ENCODE measurements at regions not wholly inside any gene's neighbourhood (a gene's known extent, or its start where the extent isn't known, plus 50 kb on each side); places are given as distances from the start of the nearest gene placed in this dataset.

DNA sequence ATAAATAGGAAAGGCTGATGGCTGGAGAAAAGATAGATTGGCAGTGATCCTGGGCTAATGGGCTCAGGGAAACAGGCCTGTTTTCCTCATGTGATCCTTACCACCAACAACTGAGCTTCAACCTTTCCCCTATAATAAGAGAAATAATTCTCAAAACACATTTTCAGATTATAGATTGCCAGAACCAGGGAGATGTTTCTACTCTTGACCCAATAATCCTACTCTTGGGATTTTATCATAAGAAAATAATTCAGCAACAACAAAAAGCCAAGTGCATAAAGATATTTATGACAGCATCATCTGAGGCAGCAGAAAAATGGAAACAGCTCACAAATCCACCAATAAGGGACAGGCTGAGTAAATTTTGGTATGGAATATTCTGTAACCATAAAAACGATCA lies 54.3 kb downstream of the ADM start:
- DNase-seq (ENCODE audit: low read depth, low spot score) (no peak), FAIRE-seq (no peak)
- ChIA-PET POLR2A (no interaction called here), CTCF (interaction anchor here (1.1 to 1.3 kb wide), 2 partner anchors 30 to 34 kb away, joined by 3 to 5 read pairs; no protein-coding TSS in a partner anchor)
- intact Hi-C loops (cut with micrococcal nuclease), result no loop called here
- Histone ChIP-seq H3K27ac (ENCODE audit: insufficient read depth, low read depth, low read length) (no peak overlapping the region), H3K4me1 (ENCODE audit: control insufficient read depth, extremely low read depth, insufficient read depth, low read length) (no peaks in the 10 kb centered on the region), H4K20me1 (replicated peaks; ENCODE audit: control insufficient read depth, extremely low read depth, insufficient read depth, low read length) (no peaks in the 10 kb centered on the region), H3K9me3 (replicated peaks; ENCODE audit: control insufficient read depth, insufficient read depth, low read length) (no peaks in the 10 kb centered on the region), H2AFZ (ENCODE audit: low read depth, low read length) (no peak overlapping the region), H3K27me3 (ENCODE audit: control insufficient read depth in 2 of 2, insufficient read depth in 2 of 2, low read length in 2 of 2) (no peaks in the 10 kb centered on the region), H3K79me2 (ENCODE audit: control insufficient read depth, insufficient read depth, low read length) (no peaks in the 10 kb centered on the region), H3K4me3 (replicated peaks in 1 of 3; ENCODE audit: insufficient read depth in 1 of 3, low read depth in 1 of 3, low read length in 3 of 3) (no peak overlapping the region), H3K4me2 (ENCODE audit: insufficient read depth, low read length) (no peak overlapping the region), H3K9ac (replicated peaks; ENCODE audit: extremely low read depth, insufficient read depth, low read length) (no peak overlapping the region), H3K36me3 (ENCODE audit: control insufficient read depth in 2 of 2, extremely low read depth in 1 of 2, insufficient read depth in 2 of 2, low read length in 2 of 2) (no peaks in the 10 kb centered on the region), H3K9me1 (replicated peaks; ENCODE audit: control insufficient read depth, extremely low read depth, insufficient read depth, low read length) (no peaks in the 10 kb centered on the region)
- BruUV-seq (replicated peaks), result no TSS peak
- TF ChIP-seq POLR2AphosphoS5 (IDR thresholded peaks at IDR 0.05; ENCODE audit: insufficient read depth, low read depth, low read length) (no peak), POLR2A (IDR thresholded peaks at IDR 0.05; ENCODE audit: low read depth, low read length) (no peak), GATA2 (IDR thresholded peaks at IDR 0.05; ENCODE audit: insufficient read depth, insufficient read length, low read depth, low read length) (no peak), JUN (IDR thresholded peaks at IDR 0.05; ENCODE audit: borderline replicate concordance, insufficient read depth, insufficient read length, low read depth) (no peak), MYC (IDR thresholded peaks at IDR 0.05; ENCODE audit: low read depth, low read length) (no peak), EZH2 (IDR thresholded peaks at IDR 0.05; ENCODE audit: borderline replicate concordance, low read depth, low read length, severe bottlenecking) (no peak), FOS (IDR thresholded peaks at IDR 0.05; ENCODE audit: borderline replicate concordance, insufficient read depth, low read length) (no peak)
- TF ChIP-seq, protein P1, sequence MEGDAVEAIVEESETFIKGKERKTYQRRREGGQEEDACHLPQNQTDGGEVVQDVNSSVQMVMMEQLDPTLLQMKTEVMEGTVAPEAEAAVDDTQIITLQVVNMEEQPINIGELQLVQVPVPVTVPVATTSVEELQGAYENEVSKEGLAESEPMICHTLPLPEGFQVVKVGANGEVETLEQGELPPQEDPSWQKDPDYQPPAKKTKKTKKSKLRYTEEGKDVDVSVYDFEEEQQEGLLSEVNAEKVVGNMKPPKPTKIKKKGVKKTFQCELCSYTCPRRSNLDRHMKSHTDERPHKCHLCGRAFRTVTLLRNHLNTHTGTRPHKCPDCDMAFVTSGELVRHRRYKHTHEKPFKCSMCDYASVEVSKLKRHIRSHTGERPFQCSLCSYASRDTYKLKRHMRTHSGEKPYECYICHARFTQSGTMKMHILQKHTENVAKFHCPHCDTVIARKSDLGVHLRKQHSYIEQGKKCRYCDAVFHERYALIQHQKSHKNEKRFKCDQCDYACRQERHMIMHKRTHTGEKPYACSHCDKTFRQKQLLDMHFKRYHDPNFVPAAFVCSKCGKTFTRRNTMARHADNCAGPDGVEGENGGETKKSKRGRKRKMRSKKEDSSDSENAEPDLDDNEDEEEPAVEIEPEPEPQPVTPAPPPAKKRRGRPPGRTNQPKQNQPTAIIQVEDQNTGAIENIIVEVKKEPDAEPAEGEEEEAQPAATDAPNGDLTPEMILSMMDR (IDR thresholded peaks at IDR 0.05; ENCODE audit: extremely low read depth in 1 of 2, insufficient read depth in 1 of 2, low read depth in 1 of 2, low read length in 2 of 2), result no peak
- TF ChIP-seq, protein P2, sequence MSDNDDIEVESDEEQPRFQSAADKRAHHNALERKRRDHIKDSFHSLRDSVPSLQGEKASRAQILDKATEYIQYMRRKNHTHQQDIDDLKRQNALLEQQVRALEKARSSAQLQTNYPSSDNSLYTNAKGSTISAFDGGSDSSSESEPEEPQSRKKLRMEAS (IDR thresholded peaks at IDR 0.05; ENCODE audit: insufficient read depth, insufficient read length), result no peak
- dilution Hi-C loops (cut with MboI; ENCODE audit: extremely low pct_ligation_motif_present, low sequenced_read_pairs), result no loop called here

All from endothelial cell of umbilical vein (primary cell).